Fibroblast of lung (primary cell): ENCODE measurements at regions not wholly inside any gene's neighbourhood (a gene's known extent, or its start where the extent isn't known, plus 50 kb on each side); places are given as distances from the start of the nearest gene placed in this dataset.

ENCODE experiments used
- DNase-seq, 2 donors: peaks; one replicate each; pipeline versions ENCODE4 v3.0.0 to v3.0.0-alpha.2; 2010; ENCODE audit warnings: low read depth in 2 of 2
- H2AFZ ChIP-seq: 2 replicates; pipeline ENCODE4 v1.5.1; 2012; ENCODE audit warnings: low read length, control low read depth, inconsistent platforms
- H3K27ac ChIP-seq: 2 replicates; pipeline ENCODE4 v1.5.1; 2011; ENCODE audit warnings: low read length, control low read depth; ENCODE audit not compliant: insufficient read depth
- H3K27me3 ChIP-seq: 2 replicates; pipeline ENCODE4 v1.5.1; 2011; ENCODE audit warnings: mild to moderate bottlenecking, low read length; ENCODE audit not compliant: control insufficient read depth, insufficient read depth
- H3K36me3 ChIP-seq: 2 replicates; pipeline ENCODE4 v1.5.1; 2011; ENCODE audit warnings: low read length; ENCODE audit not compliant: control insufficient read depth, insufficient read depth
- H3K4me1 ChIP-seq: 2 replicates; pipeline ENCODE4 v1.5.1; 2011; ENCODE audit warnings: low read length; ENCODE audit not compliant: control insufficient read depth, insufficient read depth; ENCODE audit errors: extremely low read depth
- H3K4me2 ChIP-seq: 2 replicates; pipeline ENCODE4 v1.5.1; 2011; ENCODE audit warnings: low read length, control low read depth; ENCODE audit not compliant: insufficient read depth; ENCODE audit errors: extremely low read depth
- H3K4me3 ChIP-seq, 4 experiments: fragments of 200-600 bp in 1 of 4; sonication (generic) in 1 of 4; replicated peaks in 1 of 4; 2 replicates each; pipeline ENCODE4 v1.5.1; 2011 to 2016; ENCODE audit warnings: low read length in 4 of 4, low read depth in 3 of 4, mild to moderate bottlenecking in 3 of 4, control low read depth in 2 of 4, inconsistent platforms in 1 of 4, mixed read lengths in 1 of 4; ENCODE audit not compliant: insufficient read depth in 1 of 4; ENCODE audit errors: control extremely low read depth in 1 of 4
- H3K79me2 ChIP-seq: 2 replicates; pipeline ENCODE4 v1.5.1; 2012; ENCODE audit warnings: mild to moderate bottlenecking, low read length, inconsistent platforms; ENCODE audit not compliant: control insufficient read depth, insufficient read depth
- H3K9ac ChIP-seq: 2 replicates; pipeline ENCODE4 v1.5.1; 2011; ENCODE audit warnings: mild to moderate bottlenecking, low read length, control low read depth; ENCODE audit not compliant: insufficient read depth
- H3K9me3 ChIP-seq: 2 replicates; pipeline ENCODE4 v1.5.1; 2012; ENCODE audit warnings: low read depth, low read length; ENCODE audit not compliant: control insufficient read depth, insufficient read depth
- H4K20me1 ChIP-seq: 2 replicates; pipeline ENCODE4 v1.5.1; 2011; ENCODE audit warnings: low read length; ENCODE audit not compliant: control insufficient read depth, insufficient read depth; ENCODE audit errors: extremely low read depth
- CTCF ChIP-seq, 2 donors: IDR thresholded peaks in 1 of 2; conservative IDR thresholded peaks in 1 of 2; 1 replicate in 1 of 2; 2 replicates in 1 of 2; pipeline ENCODE4 v1.5.1; 2011 to 2012; ENCODE audit warnings: low read length in 2 of 2, control low read depth in 1 of 2, inconsistent platforms in 1 of 2, low read depth in 1 of 2, mild to moderate bottlenecking in 1 of 2
- EZH2 ChIP-seq: IDR thresholded peaks from 2 replicates; pipeline ENCODE4 v1.5.1; 2012; ENCODE audit warnings: low read length, control low read depth, mild to moderate bottlenecking; ENCODE audit errors: missing control alignments

GRCh38 chr12:21001778-21002177 is 129.2 kb upstream of the SLCO1B1 start:
- no peaks in the 10 kb centered on the region for H3K4me1 ChIP-seq
- H2AFZ ChIP-seq, result no peak overlapping the region
- no peaks in the 10 kb centered on the region for H3K27me3 ChIP-seq
- no peak for DNase-seq
- H3K4me3 ChIP-seq, result no peak overlapping the region
- no peak overlapping the region for H3K9ac ChIP-seq
- no peaks in the 10 kb centered on the region for H4K20me1 ChIP-seq
- no peak overlapping the region for H3K27ac ChIP-seq
- no peaks in the 10 kb centered on the region for H3K9me3 ChIP-seq
- H3K4me2 ChIP-seq, result no peak overlapping the region
- no peaks in the 10 kb centered on the region for H3K79me2 ChIP-seq
- no peak for TF ChIP-seq CTCF (conservative IDR thresholded peaks at IDR 0.05 in 1 of 2, IDR thresholded peaks at IDR 0.05 in 1 of 2; ENCODE audit: low read depth in 1 of 2, low read length in 2 of 2)
- TF ChIP-seq EZH2, result no peak
- H3K36me3 ChIP-seq, result no peaks in the 10 kb centered on the region

- Histone ChIP-seq H3K4me1 (no peaks in the 10 kb centered on the region), H3K79me2 (no peaks in the 10 kb centered on the region), H3K4me2 (no peak overlapping the region), H3K27ac (no peak overlapping the region), H2AFZ (no peak overlapping the region), H3K9me3 (no peaks in the 10 kb centered on the region), H3K9ac (no peak overlapping the region), H4K20me1 (no peaks in the 10 kb centered on the region), H3K36me3 (no peaks in the 10 kb centered on the region), H3K4me3 (no peak overlapping the region), H3K27me3 (no peaks in the 10 kb centered on the region)
- DNase-seq, result no peak
- TF ChIP-seq EZH2 (no peak), CTCF (conservative IDR thresholded peaks at IDR 0.05 in 1 of 2, IDR thresholded peaks at IDR 0.05 in 1 of 2; ENCODE audit: low read depth in 1 of 2, low read length in 2 of 2) (no peak)
Measured at GRCh38 chr12:21025656-21026055, 105.3 kb upstream of the SLCO1B1 start.

GRCh38 chr12:21026302-21026701 is 104.7 kb upstream of the SLCO1B1 start:
- Histone ChIP-seq H3K4me3 (no peak overlapping the region), H3K27ac (no peak overlapping the region), H3K4me2 (no peak overlapping the region), H4K20me1 (no peaks in the 10 kb centered on the region), H3K4me1 (no peaks in the 10 kb centered on the region), H3K9me3 (no peaks in the 10 kb centered on the region), H3K9ac (no peak overlapping the region), H3K79me2 (no peaks in the 10 kb centered on the region), H2AFZ (no peak overlapping the region), H3K27me3 (no peaks in the 10 kb centered on the region), H3K36me3 (no peaks in the 10 kb centered on the region)
- DNase-seq, result peak in 1 of 2 donors; percentile 21
- no peak for TF ChIP-seq EZH2
- no peak for TF ChIP-seq CTCF (conservative IDR thresholded peaks at IDR 0.05 in 1 of 2, IDR thresholded peaks at IDR 0.05 in 1 of 2; ENCODE audit: low read depth in 1 of 2, low read length in 2 of 2)
